Stimulated activated CD8-positive, alpha-beta memory T cell treated with anti-CD3 and anti-CD28 coated beads, Interleukin-15, amount 100 ng/mL, for 1 hour (primary cell): ENCODE measurements at regions not wholly inside any gene's neighbourhood (a gene's known extent, or its start where the extent isn't known, plus 50 kb on each side); places are given as distances from the start of the nearest gene placed in this dataset.
"Not testable (repeated sequence)": the region's sequence is repeated elsewhere in the genome, so short reads cannot be mapped to it uniquely, and the experiment has no call there.

ENCODE experiments used
- DNase-seq: peaks from one replicate; pipeline ENCODE4 v3.0.0-alpha.2; 2020; ENCODE audit warnings: low read depth

DNA sequence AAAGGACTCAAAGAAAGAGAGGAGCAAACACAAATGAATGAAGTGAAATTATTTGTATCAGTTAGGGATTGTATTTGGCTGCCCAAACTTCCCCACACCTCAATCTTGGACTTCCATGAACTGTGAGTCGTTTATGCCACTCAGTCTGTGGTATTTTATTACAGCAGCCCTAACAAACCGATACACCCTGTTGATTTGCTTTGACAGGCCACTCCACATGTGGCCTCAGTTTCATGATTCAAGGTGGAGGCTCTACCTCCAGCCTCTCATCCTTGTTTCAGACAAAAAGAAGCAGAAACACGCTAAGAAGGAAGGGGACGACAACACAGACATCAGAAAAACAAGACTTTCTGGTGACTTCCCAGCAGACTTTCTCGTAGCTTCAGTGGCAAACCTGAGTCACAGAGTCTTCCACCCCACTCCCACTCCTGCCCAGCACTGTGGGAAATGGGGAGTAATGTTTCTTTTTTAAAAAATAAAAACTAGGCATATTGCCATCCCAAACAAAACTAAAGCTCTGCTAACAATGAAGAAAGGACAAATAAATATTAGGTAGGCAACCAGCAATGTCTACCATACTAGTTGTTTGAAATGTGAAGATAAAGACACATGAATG, 52.2 kb upstream of the ABCA1 start:
- no peak for DNase-seq

GRCh38 chr9:104981543-104982129, 53.7 kb upstream of the ABCA1 start:
- no peak for DNase-seq

DNA sequence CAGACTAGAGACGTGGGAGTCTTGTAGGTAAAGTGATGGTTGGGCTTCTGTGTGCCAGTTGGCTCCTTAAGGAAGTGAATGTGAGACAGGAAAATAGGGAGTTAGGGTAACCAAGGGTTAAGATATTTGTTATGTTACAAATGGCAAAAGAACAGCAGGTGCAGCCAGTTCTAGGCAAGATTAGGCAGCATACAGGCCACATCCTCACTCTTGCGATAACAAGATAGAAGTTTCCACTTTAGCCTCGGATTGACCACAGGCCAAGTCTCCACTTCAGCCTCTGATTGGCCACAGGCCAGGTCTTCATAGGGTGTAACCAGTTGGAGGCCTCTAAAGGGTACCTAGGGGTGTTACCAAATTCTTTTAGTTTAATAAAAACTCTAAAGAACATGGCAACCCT, 54.6 kb upstream of the ABCA1 start:
- no peak for DNase-seq

DNA sequence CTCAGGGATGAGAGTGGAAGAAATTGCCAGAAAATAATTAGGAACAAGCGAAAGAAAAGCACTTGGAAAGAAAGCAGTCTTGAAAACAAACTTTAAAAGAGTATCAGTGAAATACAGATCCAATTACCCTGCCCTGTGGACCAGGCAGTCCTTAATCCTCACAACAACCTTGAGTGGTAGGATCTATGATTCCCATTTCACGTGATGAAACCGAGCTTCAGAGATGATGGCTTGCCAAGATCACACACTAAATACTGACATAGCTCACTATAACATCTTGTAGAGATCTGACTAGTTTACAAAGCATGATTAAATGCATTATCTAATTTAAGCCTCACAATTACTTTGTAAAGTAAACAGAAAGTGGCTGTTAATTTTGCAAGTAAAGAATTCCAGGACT, 55.5 kb upstream of the ABCA1 start:
- DNase-seq, result no peak

DNA sequence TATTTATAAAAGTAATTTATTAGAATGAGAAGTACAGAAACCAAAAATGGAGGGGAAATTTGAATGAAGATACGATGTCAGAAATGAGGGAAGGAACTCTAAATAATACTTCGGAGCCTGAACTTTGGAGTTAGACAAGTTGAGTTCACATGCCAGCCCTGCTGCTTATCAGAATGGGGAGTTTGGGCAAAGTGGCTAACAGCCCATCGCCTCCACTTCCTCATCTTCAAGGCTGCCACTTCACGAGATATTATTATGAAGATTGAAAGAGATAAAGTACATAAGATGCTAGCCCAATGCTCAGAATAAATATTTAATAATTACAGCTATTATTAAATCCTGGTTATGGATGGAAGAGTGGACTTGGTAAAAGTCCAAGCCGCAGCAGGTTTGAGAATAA, 56.2 kb upstream of the ABCA1 start:
- no peak for DNase-seq

- DNase-seq, result no peak
These were observed 56.6 kb upstream of the ABCA1 start for GRCh38 chr9:104984542-104984941.

GRCh38 chr9:104984948-104985347, 57.0 kb upstream of the ABCA1 start:
- no peak for DNase-seq

- no peak for DNase-seq
These were observed 58.1 kb upstream of the ABCA1 start for GRCh38 chr9:104986096-104986495.

- DNase-seq, result no peak
These were observed 59.8 kb upstream of the ABCA1 start for GRCh38 chr9:104987743-104988142.

DNA sequence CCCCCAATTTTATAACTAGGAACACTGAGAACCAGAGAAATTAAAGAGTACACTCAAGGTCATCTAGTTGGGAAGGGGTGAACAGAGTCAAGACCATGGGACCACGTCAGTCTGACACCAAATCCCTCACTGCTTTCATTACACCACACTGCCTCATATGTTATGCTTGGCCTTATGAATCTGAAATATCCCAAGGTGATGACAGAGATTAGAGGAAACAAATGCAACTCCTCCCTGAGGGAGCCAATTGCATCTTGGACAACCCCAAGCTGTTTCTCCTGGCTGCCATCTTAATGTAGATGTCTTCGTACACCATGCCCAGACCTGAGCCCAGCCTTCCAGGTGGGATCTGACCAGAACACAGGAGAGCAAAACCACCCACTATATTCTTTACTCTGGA, 60.6 kb upstream of the ABCA1 start:
- DNase-seq, result no peak

- peak; percentile 58 for DNase-seq
These were observed 63.4 kb upstream of the ABCA1 start for GRCh38 chr9:104991144-104991953.

- no peak for DNase-seq
These were observed 64.7 kb upstream of the ABCA1 start for GRCh38 chr9:104992659-104993058.

GRCh38 chr9:104993291-104993963, 65.5 kb upstream of the ABCA1 start:
- no peak for DNase-seq

DNA sequence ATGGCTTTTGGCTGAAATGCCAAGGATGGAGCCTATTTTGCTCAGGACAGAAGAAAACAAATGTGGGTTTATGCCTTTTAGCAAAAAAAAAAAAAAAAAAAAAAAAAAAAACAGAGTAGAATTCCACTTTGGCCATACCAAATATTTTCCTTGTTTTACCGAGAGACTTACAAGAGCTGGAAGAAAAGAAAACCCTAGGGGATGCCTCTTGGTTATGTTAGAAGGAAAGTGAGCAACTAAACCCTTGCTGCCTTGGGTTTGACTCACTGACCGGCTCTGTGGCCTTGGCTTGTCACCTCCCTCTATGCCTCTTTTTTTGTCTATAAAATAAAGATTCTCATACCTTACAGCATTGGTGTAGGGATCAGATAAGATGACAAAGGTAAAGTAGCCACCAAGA, 69.6 kb upstream of the ABCA1 start:
- DNase-seq, result no peak

DNA sequence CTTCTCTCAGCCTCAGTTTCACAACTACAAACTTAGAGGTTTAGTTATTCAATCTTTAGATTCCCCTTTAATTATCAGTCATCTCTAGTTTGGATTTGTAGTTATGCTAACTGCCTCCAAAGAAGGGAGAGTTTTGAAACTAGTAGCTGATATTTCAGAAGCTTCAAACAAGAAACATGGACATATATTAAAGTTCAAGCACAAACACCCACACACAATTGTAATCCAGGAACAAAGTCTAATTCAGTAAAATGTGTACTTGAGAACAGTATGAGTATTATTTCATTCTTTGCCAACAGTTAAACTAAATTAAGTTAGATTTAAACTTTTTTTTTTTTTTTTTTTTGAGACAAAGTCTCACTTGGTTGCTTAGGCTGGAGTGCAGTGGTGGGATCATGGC, 71.2 kb upstream of the ABCA1 start:
- DNase-seq, result no peak

DNA sequence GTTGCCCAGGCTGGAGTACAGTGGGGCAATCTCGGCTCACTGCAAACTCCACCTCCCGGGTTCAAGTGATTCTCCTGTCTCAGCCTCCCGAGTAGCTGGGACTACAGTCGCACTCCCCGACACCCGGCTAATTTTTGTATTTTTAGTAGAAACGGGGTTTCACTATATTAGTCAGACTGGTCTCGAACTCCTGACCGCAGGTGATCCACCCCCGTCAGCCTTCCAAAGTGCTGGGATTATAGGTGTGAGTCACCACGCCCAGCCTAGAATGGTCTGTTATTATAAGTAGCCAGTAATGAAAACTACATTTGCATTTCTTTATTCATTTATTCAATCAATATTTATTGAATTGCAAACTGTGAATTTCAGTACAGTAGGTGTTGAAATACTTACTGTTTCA, 72.6 kb upstream of the ABCA1 start:
- DNase-seq, result not testable (repeated sequence)

DNA sequence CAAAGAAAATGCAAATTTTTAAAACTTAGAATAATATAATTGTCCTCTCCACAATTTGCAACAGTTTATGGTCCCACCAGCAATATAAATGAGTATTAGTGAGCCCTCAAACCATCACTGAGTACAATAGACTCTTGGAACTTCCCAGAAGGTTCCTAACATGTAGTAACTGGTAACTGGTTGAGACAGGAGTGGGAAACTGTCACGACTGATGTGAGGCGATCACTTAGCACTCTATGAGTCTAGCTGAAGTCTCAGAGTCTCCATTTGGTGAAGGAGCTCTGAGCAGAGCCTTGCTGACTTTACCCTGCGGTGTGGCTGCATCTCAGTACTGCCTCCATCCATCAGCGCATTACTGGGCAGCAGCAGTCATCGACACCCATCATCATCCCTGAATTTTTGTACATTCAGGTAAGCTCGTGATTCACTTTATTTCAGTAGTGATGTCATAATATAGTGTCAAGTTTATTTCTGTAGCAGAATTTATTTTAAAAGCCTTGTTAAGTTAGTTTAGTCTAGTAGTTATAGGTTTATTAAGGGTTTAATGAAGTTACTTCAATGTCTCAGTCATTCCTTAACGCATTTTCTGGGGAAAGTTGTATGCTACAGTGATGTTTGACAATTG, 76.6 kb upstream of the ABCA1 start:
- DNase-seq, result no peak

DNA sequence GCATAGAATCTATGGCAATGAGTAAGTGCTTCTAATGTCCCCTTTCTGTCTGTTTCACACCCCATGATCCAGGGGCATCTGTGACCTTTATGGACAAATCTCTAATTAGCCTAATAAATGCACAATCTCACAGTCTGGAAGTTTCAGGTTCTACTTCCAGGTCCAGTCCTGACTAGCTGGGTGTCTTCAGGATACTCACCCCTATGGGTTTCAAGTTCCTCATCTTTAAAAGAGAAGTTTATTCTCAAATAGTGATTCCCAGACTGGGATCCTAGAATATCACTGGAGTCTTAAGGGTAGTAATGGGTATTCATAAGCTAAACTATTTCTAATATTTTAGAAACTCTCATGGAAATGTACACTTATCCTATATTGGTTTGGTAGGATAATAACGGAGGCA, 77.2 kb upstream of the ABCA1 start:
- DNase-seq, result no peak

GRCh38 chr9:105006514-105006913, 78.6 kb upstream of the ABCA1 start:
- DNase-seq, result no peak

DNA sequence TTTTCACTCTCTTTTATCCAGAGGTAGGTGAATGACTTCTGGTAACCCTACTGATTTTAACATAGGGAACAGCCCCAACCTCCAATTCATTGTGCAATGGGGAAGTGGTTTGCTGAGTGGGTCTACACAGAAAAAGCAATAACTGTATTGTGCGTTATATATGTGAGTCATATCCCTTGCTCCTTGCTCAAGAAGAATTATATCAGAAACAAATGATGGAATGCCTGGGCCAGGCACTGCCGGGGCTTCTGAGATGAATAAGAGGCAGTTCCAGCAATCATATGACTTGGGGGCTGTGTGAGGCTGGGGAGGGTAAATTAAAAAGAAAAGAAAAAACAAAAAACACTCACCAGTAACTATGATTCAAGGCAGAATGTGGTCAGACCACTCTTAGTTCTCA, 79.2 kb upstream of the ABCA1 start:
- no peak for DNase-seq

DNA sequence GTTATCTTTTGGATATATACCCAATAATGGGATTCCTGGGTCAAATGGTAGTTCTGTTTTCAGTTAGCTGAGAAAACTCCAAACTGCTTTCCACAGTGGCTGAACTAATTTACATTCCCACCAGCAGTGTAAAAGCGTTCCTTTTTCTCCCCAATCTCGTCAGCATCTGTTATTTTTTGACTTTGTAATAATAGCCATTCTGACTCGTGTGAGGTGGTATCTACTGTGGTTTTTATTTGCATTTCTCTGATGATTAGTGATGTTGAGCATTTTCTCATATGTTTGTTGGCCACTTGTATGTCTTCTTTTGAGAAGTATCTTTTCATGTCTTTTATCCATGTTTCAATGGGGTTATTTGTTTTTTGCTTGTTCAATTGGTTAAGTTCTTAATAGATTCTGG, 82.1 kb upstream of the ABCA1 start:
- DNase-seq, result not testable (repeated sequence)

GRCh38 chr9:105021917-105022316, 94.0 kb upstream of the ABCA1 start:
- no peak for DNase-seq
